Kidney capillary endothelial cell (primary cell): ENCODE measurements at regions not wholly inside any gene's neighbourhood (a gene's known extent, or its start where the extent isn't known, plus 50 kb on each side); places are given as distances from the start of the nearest gene placed in this dataset.
A peak's percentile ranks its signal among the peaks of the same experiment; 100 is the strongest.

Experiments used
- DNase-seq: peaks from one replicate; pipeline ENCODE4 v3.0.0-alpha.2; 2018; ENCODE audit warnings: low spot score

GRCh38 chr7:25395976-25396375 lies 167.7 kb upstream of the NPVF start:
- DNase-seq, result no peak

GRCh38 chr7:25396668-25397067 lies 168.4 kb upstream of the NPVF start:
- no peak for DNase-seq

GRCh38 chr7:25398418-25398817 lies 170.1 kb upstream of the NPVF start:
- no peak for DNase-seq

- no peak for DNase-seq
These were observed 170.9 kb upstream of the NPVF start for GRCh38 chr7:25399000-25399750.

- DNase-seq, result peak; percentile 92
These were observed 174.2 kb upstream of the NPVF start for GRCh38 chr7:25402532-25402931.

- no peak for DNase-seq
These were observed 177.4 kb upstream of the NPVF start for GRCh38 chr7:25405736-25406135.

GRCh38 chr7:25407053-25407452 lies 178.8 kb upstream of the NPVF start:
- no peak for DNase-seq

- DNase-seq, result no peak
These were observed 179.9 kb upstream of the NPVF start for GRCh38 chr7:25408012-25408687.

GRCh38 chr7:25408876-25409275 lies 180.6 kb upstream of the NPVF start:
- no peak for DNase-seq

GRCh38 chr7:25409897-25410636 lies 181.8 kb upstream of the NPVF start:
- no peak for DNase-seq

GRCh38 chr7:25420771-25421170 lies 192.5 kb upstream of the NPVF start:
- DNase-seq, result no peak

GRCh38 chr7:25424113-25424512 lies 195.8 kb upstream of the NPVF start:
- DNase-seq, result no peak

GRCh38 chr7:25424855-25425254 lies 196.6 kb upstream of the NPVF start:
- no peak for DNase-seq

GRCh38 chr7:25427721-25428120 lies 199.4 kb upstream of the NPVF start:
- peak; percentile 5 for DNase-seq

- DNase-seq, result no peak
These were observed 201.4 kb upstream of the NPVF start for GRCh38 chr7:25429731-25430130.

GRCh38 chr7:25430200-25430931 lies 202.1 kb upstream of the NPVF start:
- no peak for DNase-seq

- no peak for DNase-seq
These were observed 203.7 kb upstream of the NPVF start for GRCh38 chr7:25431956-25432450.

GRCh38 chr7:25432807-25433206 lies 204.5 kb upstream of the NPVF start:
- no peak for DNase-seq

GRCh38 chr7:25436413-25436812 lies 208.1 kb upstream of the NPVF start:
- no peak for DNase-seq

- DNase-seq, result no peak
These were observed 209.0 kb upstream of the NPVF start for GRCh38 chr7:25437308-25437707.

- no peak for DNase-seq
These were observed 216.7 kb upstream of the NPVF start for GRCh38 chr7:25444991-25445390.

- DNase-seq, result no peak
These were observed 220.0 kb upstream of the NPVF start for GRCh38 chr7:25448301-25448700.
